Stomach (tissue), 8 donors: ENCODE measurements at regions not wholly inside any gene's neighbourhood (a gene's known extent, or its start where the extent isn't known, plus 50 kb on each side); places are given as distances from the start of the nearest gene placed in this dataset.

Experiments used
- DNase-seq, 2 donors: peaks; one replicate each; pipeline versions ENCODE4 v3.0.0 to v3.0.0-alpha.2; 2013 to 2019
- H3K27ac ChIP-seq, 5 donors: fragments of 200-600 bp in 4 of 5; sonication (generic) in 4 of 5; one replicate each; pipeline ENCODE4 v1.5.1; 2013 to 2019; ENCODE audit warnings: mild to moderate bottlenecking in 1 of 5, moderate library complexity in 1 of 5
- H3K27me3 ChIP-seq, 3 donors: fragments of 200-600 bp; sonication (generic); one replicate each; pipeline ENCODE4 v1.5.1; 2017 to 2019; ENCODE audit warnings: mixed run types in 1 of 3
- H3K36me3 ChIP-seq, 4 donors: fragments of 200-600 bp; sonication (generic); 1 replicate in 3 of 4; 2 replicates in 1 of 4; pipeline ENCODE4 v1.5.1; 2016 to 2019
- H3K4me1 ChIP-seq, 4 donors: fragments of 200-600 bp; sonication (generic); one replicate each; pipeline ENCODE4 v1.5.1; 2016 to 2019
- H3K4me3 ChIP-seq, 4 donors: fragments of 200-600 bp; sonication (generic) in 3 of 4; one replicate each; pipeline ENCODE4 v1.5.1; 2016 to 2019; ENCODE audit warnings: mild to moderate bottlenecking in 1 of 4
- H3K9me3 ChIP-seq, 4 donors: fragments of 200-600 bp; sonication (generic); one replicate each; pipeline ENCODE4 v1.5.1; 2016 to 2019
- CTCF ChIP-seq, 7 experiments: fragments of 450-650 bp in 4 of 7; fragments of 200-600 bp in 3 of 7; sonication (generic) in 3 of 7; IDR thresholded peaks; one replicate each; pipeline ENCODE4 v1.5.1; 2016 to 2019; ENCODE audit warnings: antibody characterized with exemption in 7 of 7, control low read depth in 2 of 7, mild to moderate bottlenecking in 1 of 7
- EP300 ChIP-seq: sonication (generic); formaldehyde crosslinking; IDR thresholded peaks from one replicate; pipeline ENCODE4 v1.6.1; 2017; ENCODE audit warnings: antibody characterized with exemption
- POLR2A ChIP-seq, 4 donors: fragments of 450-650 bp; IDR thresholded peaks; one replicate each; pipeline ENCODE4 v1.6.1; 2016; ENCODE audit warnings: antibody characterized with exemption in 4 of 4, control low read depth in 2 of 4, mild to moderate bottlenecking in 1 of 4, moderate library complexity in 1 of 4
- POLR2AphosphoS5 ChIP-seq, 3 donors: sonication (generic); formaldehyde crosslinking; IDR thresholded peaks; one replicate each; pipeline ENCODE4 v1.6.1; 2016; ENCODE audit warnings: antibody characterized with exemption in 3 of 3
- WGBS, 5 donors: extraction: QIAGEN DNeasy Blood & Tissue Kit in 3 of 5; methylation state at CpG; one replicate each; pipeline versions ENCODE4 v1.1.5 to v1.1.7; 2013 to 2018; 5-methylcytosine and 5-hydroxymethylcytosine counted together
- intact Hi-C: fragments of 100-400 bp; cut with DNase I; formaldehyde crosslinking; loops from one replicate; pipeline ENCODE4 v1.15.1; 2023; ENCODE audit warnings: low total_unique reads
- donor health status: healthy with polysubstance abuse.
- donor health status: Bipolar disorder and iron deficiency.
- donor health status: healthy.

GRCh38 chr4:110860125-110860524 is 237.2 kb upstream of the PITX2 start:
- intact Hi-C loops: no loop called here
- DNase-seq: no peak
- Histone ChIP-seq H3K36me3 (no peaks in the 10 kb centered on the region), H3K9me3 (no peaks in the 10 kb centered on the region), H3K27me3 (no peaks in the 10 kb centered on the region), H3K4me1 (no peaks in the 10 kb centered on the region), H3K27ac (no peak overlapping the region), H3K4me3 (no peak overlapping the region)
- 72 to 81% (median 73%) methylated on average over 6 of the region's 6 CpGs for WGBS, 5 donors
- TF ChIP-seq CTCF (IDR thresholded peaks at IDR 0.05) (no peak), EP300 (no peak), POLR2A (IDR thresholded peaks at IDR 0.05) (no peak), POLR2AphosphoS5 (IDR thresholded peaks at IDR 0.05) (no peak)

- Histone ChIP-seq H3K27me3 (no peaks in the 10 kb centered on the region), H3K27ac (no peak overlapping the region), H3K4me3 (no peak overlapping the region), H3K36me3 (no peaks in the 10 kb centered on the region), H3K4me1 (no peaks in the 10 kb centered on the region), H3K9me3 (no peaks in the 10 kb centered on the region)
- intact Hi-C loops: no loop called here
- TF ChIP-seq POLR2A (IDR thresholded peaks at IDR 0.05) (no peak), POLR2AphosphoS5 (IDR thresholded peaks at IDR 0.05) (no peak), EP300 (no peak), CTCF (IDR thresholded peaks at IDR 0.05) (no peak)
- DNase-seq: no peak
- 82 to 100% (median 94%) methylated on average over 1 of the region's 1 CpG for WGBS, 5 donors
These were observed 238.0 kb upstream of the PITX2 start for GRCh38 chr4:110860901-110861300.

- WGBS, 5 donors: 8 to 28% (median 21%) methylated on average over 1 of the region's 1 CpG
- TF ChIP-seq EP300: no peak
- TF ChIP-seq POLR2A (IDR thresholded peaks at IDR 0.05): no peak
- TF ChIP-seq CTCF (IDR thresholded peaks at IDR 0.05): no peak
- no peak for TF ChIP-seq POLR2AphosphoS5 (IDR thresholded peaks at IDR 0.05)
- Histone ChIP-seq H3K4me1 (peaks cover 0 to 5% (median 0%) of the 10 kb centered on the region in 4 donors), H3K27me3 (no peaks in the 10 kb centered on the region), H3K27ac (no peak overlapping the region), H3K36me3 (no peaks in the 10 kb centered on the region), H3K9me3 (no peaks in the 10 kb centered on the region), H3K4me3 (no peak overlapping the region)
- no peak for DNase-seq
- intact Hi-C loops: no loop called here
These were observed 242.9 kb upstream of the PITX2 start for GRCh38 chr4:110865611-110866259.

GRCh38 chr4:110867251-110867960 is 244.5 kb upstream of the PITX2 start:
- WGBS, 5 donors: 75 to 85% (median 80%) methylated on average over 3 of the region's 3 CpGs
- TF ChIP-seq EP300 (no peak), CTCF (IDR thresholded peaks at IDR 0.05) (no peak), POLR2AphosphoS5 (IDR thresholded peaks at IDR 0.05) (no peak), POLR2A (IDR thresholded peaks at IDR 0.05) (no peak)
- DNase-seq: no peak
- intact Hi-C loops: no loop called here
- Histone ChIP-seq H3K27me3 (no peaks in the 10 kb centered on the region), H3K27ac (no peak overlapping the region), H3K9me3 (no peaks in the 10 kb centered on the region), H3K4me3 (no peak overlapping the region), H3K36me3 (no peaks in the 10 kb centered on the region), H3K4me1 (peaks cover 0 to 5% (median 0%) of the 10 kb centered on the region in 4 donors)
